Activated CD4-positive, alpha-beta T cell treated with anti-CD3 and anti-CD28 coated beads for 36 hours (primary cell): ENCODE measurements at regions not wholly inside any gene's neighbourhood (a gene's known extent, or its start where the extent isn't known, plus 50 kb on each side); places are given as distances from the start of the nearest gene placed in this dataset.
A peak's percentile ranks its signal among the peaks of the same experiment; 100 is the strongest.

Experiments
- ATAC-seq: fragments of 200-7000 bp; cut with Tn5 transposase; one replicate; pipeline ENCODE4 v1.10.0; 2021; ENCODE audit warnings: mild to moderate bottlenecking, moderate library complexity
- CTCF ChIA-PET: fragments of 350-600 bp; sonication (Branson Sonifier 250); formaldehyde crosslinking; loops from one replicate; lab custom pipeline; 2021; ENCODE audit warnings: antibody characterized with exemption; lab: Charles Lee
- POLR2A ChIA-PET: fragments of 350-600 bp; sonication (Branson Sonifier 250); formaldehyde crosslinking; loops from one replicate; lab custom pipeline; 2021; ENCODE audit warnings: antibody characterized with exemption, inconsistent platforms; lab: Charles Lee
- DNase-seq: peaks from one replicate; pipeline ENCODE4 v3.0.0-alpha.2; 2020
- H3K27ac Mint-ChIP-seq: one replicate; pipeline ENCODE4 v1.8.0; 2021; ENCODE audit warnings: mixed read lengths
- H3K27me3 Mint-ChIP-seq: one replicate; pipeline ENCODE4 v1.8.0; 2021; ENCODE audit warnings: mixed read lengths
- H3K36me3 Mint-ChIP-seq: one replicate; pipeline ENCODE4 v1.8.0; 2021; ENCODE audit warnings: low read depth, mixed read lengths
- H3K4me1 Mint-ChIP-seq: one replicate; pipeline ENCODE4 v1.8.0; 2021; ENCODE audit warnings: mixed read lengths
- H3K4me3 Mint-ChIP-seq: one replicate; pipeline ENCODE4 v1.8.0; 2021; ENCODE audit warnings: mild to moderate bottlenecking, moderate library complexity, mixed read lengths
- H3K9me3 Mint-ChIP-seq: one replicate; pipeline ENCODE4 v1.8.0; 2021; ENCODE audit warnings: low read depth, mixed read lengths
- intact Hi-C, 2 experiments: fragments of 100-400 bp; cut with DNase I in 1 of 2; cut with micrococcal nuclease in 1 of 2; formaldehyde crosslinking; loops; one replicate each; pipeline versions ENCODE4 v1.14.2 to v1.15.1; 2022 to 2024; cut with DNase I, micrococcal nuclease

DNA sequence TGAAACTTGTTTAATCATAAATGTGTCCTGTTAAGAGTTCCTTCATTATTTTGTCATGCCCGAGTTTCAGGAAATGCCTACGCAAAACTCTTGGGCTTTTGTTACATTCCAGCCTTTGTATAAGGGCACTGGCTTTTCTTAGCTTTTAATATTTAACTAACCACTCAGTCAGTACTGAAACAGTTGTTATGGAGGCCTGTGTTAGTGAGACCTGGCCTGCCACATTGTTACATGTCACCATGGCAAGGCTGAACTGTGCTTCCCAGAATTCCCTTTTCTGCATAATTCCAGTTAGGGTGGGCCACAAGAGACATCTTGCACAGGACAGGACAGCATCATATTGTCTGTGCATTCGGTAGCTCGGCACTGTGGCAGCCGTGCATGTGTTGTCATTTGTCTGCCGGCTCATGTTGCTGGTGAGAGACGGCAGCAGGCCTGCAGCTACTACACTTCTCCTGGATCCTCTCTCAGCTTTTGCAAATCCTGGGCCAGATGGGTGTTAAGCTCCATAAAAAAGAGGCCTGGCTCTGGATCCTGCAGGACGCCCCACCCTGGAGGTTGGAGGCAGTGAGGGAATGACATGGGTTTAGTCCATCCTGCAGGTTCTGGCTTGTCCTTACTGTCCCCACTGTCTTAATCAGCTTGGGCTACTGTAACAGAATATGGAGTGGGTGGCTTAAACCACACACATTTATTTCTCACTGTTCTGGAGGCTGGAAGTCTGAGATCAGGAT lies 128.8 kb upstream of the DTNBP1 start:
- Mint-ChIP-seq H3K36me3 (no peaks in the 10 kb centered on the region), H3K9me3 (peaks cover 2% of the 10 kb centered on the region), H3K4me3 (no peak overlapping the region), H3K4me1 (no peaks in the 10 kb centered on the region), H3K27ac (no peak overlapping the region), H3K27me3 (peaks cover 5% of the 10 kb centered on the region)
- ChIA-PET CTCF (interaction anchor here (0.5 to 0.6 kb wide), 2 partner anchors 45 to 338 kb away, joined by 3 read pairs; no protein-coding TSS in a partner anchor), POLR2A (no interaction called here)
- DNase-seq (no peak), ATAC-seq (no peak)
- intact Hi-C loops: no loop called here

DNA sequence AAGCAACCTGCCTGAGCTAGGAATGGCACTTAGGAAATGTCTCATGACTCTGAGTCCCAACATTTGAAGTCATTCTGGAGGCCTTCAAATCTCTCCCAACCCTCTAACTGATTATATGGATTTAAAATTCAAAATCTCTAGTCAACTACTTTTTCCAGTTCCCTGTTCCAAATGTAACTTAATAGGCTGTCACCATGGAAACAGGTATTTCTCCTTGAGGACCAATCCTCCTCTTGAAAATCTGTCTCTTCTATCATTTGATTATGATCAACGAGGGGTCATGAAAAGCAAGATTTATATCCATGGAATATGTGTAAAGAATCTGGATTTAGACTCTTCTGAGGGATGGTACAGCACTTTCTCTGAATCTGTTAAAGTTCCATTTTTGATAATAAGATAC lies 127.3 kb upstream of the DTNBP1 start:
- ChIA-PET CTCF (no interaction called here), POLR2A (no interaction called here)
- no peaks in the 10 kb centered on the region for H3K4me1 Mint-ChIP-seq
- no peaks in the 10 kb centered on the region for H3K36me3 Mint-ChIP-seq
- no peak overlapping the region for H3K27ac Mint-ChIP-seq
- H3K27me3 Mint-ChIP-seq: peaks cover 5% of the 10 kb centered on the region
- DNase-seq: no peak
- ATAC-seq: no peak
- intact Hi-C loops: no loop called here
- peaks cover 3% of the 10 kb centered on the region for H3K9me3 Mint-ChIP-seq
- no peak overlapping the region for H3K4me3 Mint-ChIP-seq

- no peaks in the 10 kb centered on the region for H3K4me1 Mint-ChIP-seq
- peaks cover 5% of the 10 kb centered on the region for H3K27me3 Mint-ChIP-seq
- no peak overlapping the region for H3K4me3 Mint-ChIP-seq
- POLR2A ChIA-PET: no interaction called here
- no peak for ATAC-seq
- no peak overlapping the region for H3K27ac Mint-ChIP-seq
- intact Hi-C loops: no loop called here
- CTCF ChIA-PET: interaction anchor here (1.0 kb wide), 1 partner anchor 35 kb away, joined by 3 read pairs; no protein-coding TSS in a partner anchor
- H3K9me3 Mint-ChIP-seq: peaks cover 3% of the 10 kb centered on the region
- DNase-seq: no peak
- no peaks in the 10 kb centered on the region for H3K36me3 Mint-ChIP-seq
Measured at GRCh38 chr6:15786846-15787245, 124.0 kb upstream of the DTNBP1 start.

DNA sequence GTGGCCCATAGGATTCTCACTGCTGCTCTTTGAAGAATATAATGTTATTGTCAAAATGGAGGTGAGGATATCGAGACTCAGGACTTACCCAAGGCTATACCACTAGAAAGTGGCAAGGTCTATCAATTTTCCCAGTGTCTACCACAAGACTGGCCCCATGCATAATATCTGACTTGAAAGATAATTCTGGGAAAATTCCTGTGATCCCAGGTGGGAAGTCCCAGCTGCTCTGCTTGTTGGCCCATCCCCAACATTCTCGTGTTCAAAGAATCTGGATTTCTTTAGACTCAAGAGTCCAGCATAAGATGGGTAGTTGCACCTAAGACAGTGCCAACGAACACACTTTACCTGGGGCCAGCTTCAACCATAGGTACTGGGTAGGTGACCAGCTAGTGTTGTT lies 120.7 kb upstream of the DTNBP1 start:
- ChIA-PET CTCF (no interaction called here), POLR2A (no interaction called here)

DNA sequence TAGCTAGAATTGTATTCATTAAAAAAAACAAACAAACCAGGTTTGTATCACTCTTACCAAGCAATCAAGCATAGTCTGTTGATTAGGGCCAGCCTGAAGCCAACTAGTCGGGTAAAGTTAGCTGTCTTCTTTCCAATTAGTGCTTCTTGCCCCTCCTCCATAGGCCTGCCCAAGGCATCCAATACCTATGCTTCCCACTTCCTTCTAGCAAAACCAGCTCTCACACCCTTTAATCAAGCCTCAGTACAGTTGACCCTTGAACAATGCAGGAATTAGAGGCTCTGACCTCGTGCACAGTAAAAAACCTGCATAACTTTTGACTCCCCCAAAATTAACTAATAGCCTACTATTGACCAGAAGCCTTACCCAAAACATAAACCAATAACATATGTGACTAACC lies 119.1 kb upstream of the DTNBP1 start:
- ATAC-seq: no peak
- ChIA-PET CTCF (interaction anchor here (0.7 to 2.6 kb wide), 4 partner anchors 12 to 982 kb away, joined by 3 to 11 read pairs (median 4); no protein-coding TSS in a partner anchor), POLR2A (no interaction called here)
- H3K4me3 Mint-ChIP-seq: no peak overlapping the region
- H3K27me3 Mint-ChIP-seq: no peaks in the 10 kb centered on the region
- no peaks in the 10 kb centered on the region for H3K36me3 Mint-ChIP-seq
- DNase-seq: no peak
- peaks cover 1% of the 10 kb centered on the region for H3K9me3 Mint-ChIP-seq
- no peak overlapping the region for H3K27ac Mint-ChIP-seq
- intact Hi-C loops: no loop called here
- H3K4me1 Mint-ChIP-seq: peaks cover 35% of the 10 kb centered on the region

More for the DNA sequence above, 120.7 kb upstream of the DTNBP1 start:
- no peak for DNase-seq
- H3K4me3 Mint-ChIP-seq: no peak overlapping the region
- no peaks in the 10 kb centered on the region for H3K36me3 Mint-ChIP-seq
- intact Hi-C loops: no loop called here
- peaks cover 19% of the 10 kb centered on the region for H3K4me1 Mint-ChIP-seq
- H3K9me3 Mint-ChIP-seq: peaks cover 3% of the 10 kb centered on the region
- H3K27ac Mint-ChIP-seq: no peak overlapping the region
- peaks cover 3% of the 10 kb centered on the region for H3K27me3 Mint-ChIP-seq
- ATAC-seq: no peak

- Mint-ChIP-seq H3K9me3 (peaks cover 1% of the 10 kb centered on the region), H3K36me3 (no peaks in the 10 kb centered on the region), H3K27me3 (no peaks in the 10 kb centered on the region), H3K27ac (no peak overlapping the region), H3K4me1 (peaks cover 40% of the 10 kb centered on the region), H3K4me3 (no peak overlapping the region)
- DNase-seq (no peak), ATAC-seq (no peak)
- intact Hi-C loops: no loop called here
- POLR2A ChIA-PET: no interaction called here
- CTCF ChIA-PET: interaction anchor here (0.7 to 2.6 kb wide), 5 partner anchors 9 to 982 kb away, joined by 3 to 11 read pairs (median 3); no protein-coding TSS in a partner anchor
Measured at GRCh38 chr6:15781333-15781732, 118.5 kb upstream of the DTNBP1 start.

GRCh38 chr6:15780437-15780836 lies 117.6 kb upstream of the DTNBP1 start:
- CTCF ChIA-PET: interaction anchor here (1.1 to 2.6 kb wide), 3 partner anchors 8 to 89 kb away, joined by 3 to 11 read pairs (median 6); no protein-coding TSS in a partner anchor
- POLR2A ChIA-PET: no interaction called here
- Mint-ChIP-seq H3K4me1 (peaks cover 49% of the 10 kb centered on the region), H3K4me3 (no peak overlapping the region), H3K27me3 (no peaks in the 10 kb centered on the region), H3K36me3 (no peaks in the 10 kb centered on the region), H3K27ac (no peak overlapping the region), H3K9me3 (no peaks in the 10 kb centered on the region)
- DNase-seq (no peak), ATAC-seq (no peak)
- intact Hi-C loops: no loop called here

DNA sequence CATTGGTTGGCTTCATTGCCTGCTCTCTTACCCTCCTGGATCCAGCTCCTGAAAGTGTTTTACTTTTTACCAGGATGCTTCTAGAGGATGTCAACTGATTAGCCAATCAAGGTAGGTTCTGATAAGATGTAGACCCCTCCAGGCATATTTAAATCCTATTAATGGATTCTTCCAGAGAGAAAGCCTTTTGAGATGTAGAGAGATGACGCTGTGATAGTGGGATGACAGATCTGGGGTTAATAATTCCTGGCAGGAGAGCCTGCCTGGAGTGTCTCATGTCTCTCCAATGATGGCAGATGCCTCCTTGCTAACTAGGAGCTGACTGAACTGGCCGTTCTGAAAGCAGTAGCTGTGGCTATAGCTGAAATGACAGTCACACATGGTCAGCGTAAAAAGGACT lies 116.9 kb upstream of the DTNBP1 start:
- peak overlapping the region; percentile 65 for H3K27ac Mint-ChIP-seq
- intact Hi-C loops: loop anchor here (5.0 to 10.0 kb wide), 5 partner anchors 87 to 1045 kb away; no protein-coding TSS in a partner anchor
- peaks cover 54% of the 10 kb centered on the region for H3K4me1 Mint-ChIP-seq

GRCh38 chr6:15776458-15776980 lies 113.7 kb upstream of the DTNBP1 start:
- Mint-ChIP-seq H3K27ac (peak overlapping the region; percentile 92), H3K36me3 (no peaks in the 10 kb centered on the region), H3K4me3 (peak overlapping the region; percentile 59), H3K9me3 (no peaks in the 10 kb centered on the region), H3K4me1 (peaks cover 73% of the 10 kb centered on the region), H3K27me3 (no peaks in the 10 kb centered on the region)
- DNase-seq (peak; percentile 71), ATAC-seq (peak; percentile 89)
- ChIA-PET CTCF (interaction anchor here (0.6 to 2.5 kb wide), 10 partner anchors 41 to 895 kb away, joined by 3 to 10 read pairs (median 4); no protein-coding TSS in a partner anchor), POLR2A (interaction anchor here (0.6 to 2.4 kb wide), 6 partner anchors 42 to 352 kb away, joined by 4 to 17 read pairs (median 7); partner anchors contain the start of genes DTNBP1 and MYLIP)
- intact Hi-C loops: loop anchor here (1.0 to 10.0 kb wide), 16 partner anchors 40 to 1042 kb away; partner anchors contain the start of gene MYLIP (in 1 of the 2)

More for the DNA sequence above, 116.9 kb upstream of the DTNBP1 start:
- Mint-ChIP-seq H3K4me3 (no peak overlapping the region), H3K27me3 (no peaks in the 10 kb centered on the region), H3K36me3 (no peaks in the 10 kb centered on the region), H3K9me3 (no peaks in the 10 kb centered on the region)
- ATAC-seq (no peak), DNase-seq (no peak)
- POLR2A ChIA-PET: no interaction called here
- CTCF ChIA-PET: interaction anchor here (2.0 to 2.6 kb wide), 2 partner anchors 43 to 88 kb away, joined by 6 to 11 read pairs; no protein-coding TSS in a partner anchor

DNA sequence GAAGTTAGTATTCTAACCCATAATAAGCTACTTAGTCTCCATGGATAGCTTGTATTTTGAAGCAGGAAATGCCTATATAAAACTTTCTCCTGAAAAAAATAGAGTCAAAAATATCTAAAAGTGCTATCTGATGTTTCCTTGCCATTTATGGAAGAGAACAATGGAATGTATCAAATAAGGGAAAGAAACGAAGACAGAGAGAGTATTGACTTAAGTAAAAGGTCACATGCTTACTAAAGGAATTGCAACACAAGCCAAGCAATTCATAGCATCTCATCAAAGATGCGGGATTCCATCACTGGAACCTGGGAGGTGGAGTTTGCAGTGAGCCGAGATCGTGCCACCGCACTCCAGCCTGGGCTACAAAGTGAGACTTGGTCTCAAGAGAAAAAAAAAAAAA lies 112.9 kb upstream of the DTNBP1 start:
- intact Hi-C loops: loop anchor here (1.0 to 10.0 kb wide), 16 partner anchors 39 to 1041 kb away; partner anchors contain the start of gene MYLIP (in 1 of the 2)
- peak overlapping the region; percentile 92 for H3K27ac Mint-ChIP-seq
- ATAC-seq: no peak
- CTCF ChIA-PET: interaction anchor here (0.7 to 2.5 kb wide), 7 partner anchors 40 to 407 kb away, joined by 3 to 10 read pairs (median 5); no protein-coding TSS in a partner anchor
- POLR2A ChIA-PET: interaction anchor here (0.6 to 2.4 kb wide), 6 partner anchors 41 to 353 kb away, joined by 4 to 17 read pairs (median 7); partner anchors contain the start of genes DTNBP1 and MYLIP
- no peaks in the 10 kb centered on the region for H3K9me3 Mint-ChIP-seq
- no peaks in the 10 kb centered on the region for H3K36me3 Mint-ChIP-seq
- H3K27me3 Mint-ChIP-seq: no peaks in the 10 kb centered on the region
- peak overlapping the region; percentile 59 for H3K4me3 Mint-ChIP-seq
- H3K4me1 Mint-ChIP-seq: peaks cover 81% of the 10 kb centered on the region
- DNase-seq: no peak

DNA sequence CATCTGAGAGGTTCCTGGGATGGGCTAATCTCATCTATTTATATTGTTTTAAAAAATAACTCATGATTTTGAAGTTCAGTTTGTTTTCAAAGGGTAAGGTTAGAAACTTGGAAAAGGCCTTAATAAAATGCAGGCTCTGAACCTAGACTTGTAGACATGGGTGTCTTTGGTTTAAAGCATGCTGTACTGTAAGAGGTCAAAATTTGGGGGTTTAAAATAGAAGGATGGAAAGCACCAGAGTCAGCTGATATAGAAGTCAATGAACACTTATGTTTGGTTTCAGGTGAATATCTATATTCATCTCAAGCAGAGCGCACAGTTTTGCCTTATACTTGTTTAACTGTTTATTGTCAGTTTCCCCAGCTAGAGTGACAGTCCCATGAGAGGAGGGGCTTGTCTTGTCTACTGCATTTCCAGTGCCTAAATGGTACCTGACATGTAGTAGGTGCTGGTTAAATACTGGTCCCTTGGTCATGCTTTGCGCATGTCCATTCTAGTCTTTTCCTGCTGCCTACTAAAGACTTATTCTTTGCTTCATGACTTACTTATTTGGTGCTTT lies 112.3 kb upstream of the DTNBP1 start:
- peak overlapping the region; percentile 59 for H3K4me3 Mint-ChIP-seq
- no peaks in the 10 kb centered on the region for H3K9me3 Mint-ChIP-seq
- ChIA-PET POLR2A (no interaction called here), CTCF (interaction anchor here (0.7 to 2.5 kb wide), 4 partner anchors 40 to 353 kb away, joined by 3 to 10 read pairs (median 4); no protein-coding TSS in a partner anchor)
- peaks cover 82% of the 10 kb centered on the region for H3K4me1 Mint-ChIP-seq
- no peaks in the 10 kb centered on the region for H3K27me3 Mint-ChIP-seq
- intact Hi-C loops: loop anchor here (5.0 to 10.0 kb wide), 5 partner anchors 83 to 1040 kb away; no protein-coding TSS in a partner anchor
- H3K36me3 Mint-ChIP-seq: no peaks in the 10 kb centered on the region
- H3K27ac Mint-ChIP-seq: peak overlapping the region; percentile 92
- DNase-seq (no peak), ATAC-seq (no peak)
